Vagina (tissue), 2 donors: ENCODE measurements at regions not wholly inside any gene's neighbourhood (a gene's known extent, or its start where the extent isn't known, plus 50 kb on each side); places are given as distances from the start of the nearest gene placed in this dataset.

Experiments
- DNase-seq, 2 donors: peaks; one replicate each; pipeline ENCODE4 v3.0.0-alpha.2; 2017; ENCODE audit errors: extremely low spot score in 2 of 2
- H3K27ac ChIP-seq: fragments of 200-600 bp; sonication (generic); one replicate; pipeline ENCODE4 v1.5.1; 2019
- H3K27me3 ChIP-seq: fragments of 200-600 bp; sonication (generic); one replicate; pipeline ENCODE4 v1.5.1; 2019
- H3K36me3 ChIP-seq, 2 donors: fragments of 200-600 bp; sonication (generic); one replicate each; pipeline ENCODE4 v1.5.1; 2017 to 2019
- H3K4me1 ChIP-seq: fragments of 200-600 bp; sonication (generic); one replicate; pipeline ENCODE4 v1.5.1; 2019
- H3K4me3 ChIP-seq, 2 donors: fragments of 200-600 bp; sonication (generic); 1 replicate in 1 of 2; 2 replicates in 1 of 2; pipeline ENCODE4 v1.5.1; 2016 to 2019
- H3K9me3 ChIP-seq: fragments of 200-600 bp; sonication (generic); one replicate; pipeline ENCODE4 v1.5.1; 2019
- POLR2A ChIP-seq, 2 donors: fragments of 450-650 bp; IDR thresholded peaks; one replicate each; pipeline ENCODE4 v1.6.1; 2017; ENCODE audit warnings: antibody characterized with exemption in 2 of 2, mild to moderate bottlenecking in 2 of 2, moderate library complexity in 2 of 2
- POLR2AphosphoS5 ChIP-seq, 2 donors: sonication (generic); formaldehyde crosslinking; IDR thresholded peaks; one replicate each; pipeline ENCODE4 v1.9.0; 2017; ENCODE audit warnings: antibody characterized with exemption in 2 of 2, mild to moderate bottlenecking in 2 of 2, low read depth in 1 of 2; ENCODE audit not compliant: insufficient read depth in 1 of 2
- intact Hi-C: fragments of 100-400 bp; cut with DNase I; formaldehyde crosslinking; loops from one replicate; pipeline ENCODE4 v1.15.1; 2023
- TF ChIP-seq, protein P1 (sequence below), 3 experiments: fragments of 450-650 bp in 2 of 3; fragments of 200-600 bp in 1 of 3; sonication (generic) in 1 of 3; IDR thresholded peaks; one replicate each; pipeline ENCODE4 v1.5.1; 2017 to 2019; ENCODE audit warnings: antibody characterized with exemption in 3 of 3, mild to moderate bottlenecking in 2 of 3, moderate library complexity in 2 of 3

DNA sequence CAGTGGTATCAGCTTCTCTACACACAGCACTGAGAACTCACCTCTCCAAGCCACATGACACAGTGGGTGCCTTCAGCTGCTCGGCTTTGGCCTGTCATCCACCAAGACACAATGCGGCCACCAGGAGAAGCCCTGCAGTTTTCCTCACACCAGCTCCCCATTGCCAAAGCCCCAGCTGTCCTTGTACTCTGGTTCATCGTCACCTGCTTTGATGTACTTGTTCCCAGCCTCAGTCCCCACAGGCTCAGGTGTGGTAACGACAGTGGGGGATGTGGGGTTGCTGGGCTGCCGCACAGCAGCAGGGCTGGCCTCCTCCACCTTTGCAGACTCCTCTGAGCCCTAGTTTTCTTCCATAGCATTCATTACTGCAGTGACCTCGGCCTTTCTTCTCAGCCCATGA is 387.3 kb downstream of the MEIS1 start:
- TF ChIP-seq POLR2A (IDR thresholded peaks at IDR 0.05) (no peak), POLR2AphosphoS5 (IDR thresholded peaks at IDR 0.05; ENCODE audit: insufficient read depth in 1 of 2, low read depth in 1 of 2) (no peak)
- TF ChIP-seq, protein P1, sequence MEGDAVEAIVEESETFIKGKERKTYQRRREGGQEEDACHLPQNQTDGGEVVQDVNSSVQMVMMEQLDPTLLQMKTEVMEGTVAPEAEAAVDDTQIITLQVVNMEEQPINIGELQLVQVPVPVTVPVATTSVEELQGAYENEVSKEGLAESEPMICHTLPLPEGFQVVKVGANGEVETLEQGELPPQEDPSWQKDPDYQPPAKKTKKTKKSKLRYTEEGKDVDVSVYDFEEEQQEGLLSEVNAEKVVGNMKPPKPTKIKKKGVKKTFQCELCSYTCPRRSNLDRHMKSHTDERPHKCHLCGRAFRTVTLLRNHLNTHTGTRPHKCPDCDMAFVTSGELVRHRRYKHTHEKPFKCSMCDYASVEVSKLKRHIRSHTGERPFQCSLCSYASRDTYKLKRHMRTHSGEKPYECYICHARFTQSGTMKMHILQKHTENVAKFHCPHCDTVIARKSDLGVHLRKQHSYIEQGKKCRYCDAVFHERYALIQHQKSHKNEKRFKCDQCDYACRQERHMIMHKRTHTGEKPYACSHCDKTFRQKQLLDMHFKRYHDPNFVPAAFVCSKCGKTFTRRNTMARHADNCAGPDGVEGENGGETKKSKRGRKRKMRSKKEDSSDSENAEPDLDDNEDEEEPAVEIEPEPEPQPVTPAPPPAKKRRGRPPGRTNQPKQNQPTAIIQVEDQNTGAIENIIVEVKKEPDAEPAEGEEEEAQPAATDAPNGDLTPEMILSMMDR (IDR thresholded peaks at IDR 0.05), result no peak
- DNase-seq, result no peak
- H3K4me3 ChIP-seq, result no peak overlapping the region
- H3K36me3 ChIP-seq, result no peaks in the 10 kb centered on the region
- H3K27ac ChIP-seq, result no peak overlapping the region
- H3K9me3 ChIP-seq, result no peaks in the 10 kb centered on the region
- H3K4me1 ChIP-seq, result no peaks in the 10 kb centered on the region
- no peaks in the 10 kb centered on the region for H3K27me3 ChIP-seq
- intact Hi-C loops, result no loop called here

- DNase-seq, result no peak
- TF ChIP-seq POLR2AphosphoS5 (IDR thresholded peaks at IDR 0.05; ENCODE audit: insufficient read depth in 1 of 2, low read depth in 1 of 2), result no peak
- TF ChIP-seq, protein P1 (IDR thresholded peaks at IDR 0.05), result no peak
- no peak for TF ChIP-seq POLR2A (IDR thresholded peaks at IDR 0.05)
- Histone ChIP-seq H3K4me3 (no peak overlapping the region), H3K4me1 (no peaks in the 10 kb centered on the region), H3K27ac (no peak overlapping the region), H3K9me3 (no peaks in the 10 kb centered on the region), H3K27me3 (no peaks in the 10 kb centered on the region), H3K36me3 (no peaks in the 10 kb centered on the region)
- intact Hi-C loops, result no loop called here
These were observed 390.0 kb downstream of the MEIS1 start for GRCh38 chr2:66824926-66825325.

DNA sequence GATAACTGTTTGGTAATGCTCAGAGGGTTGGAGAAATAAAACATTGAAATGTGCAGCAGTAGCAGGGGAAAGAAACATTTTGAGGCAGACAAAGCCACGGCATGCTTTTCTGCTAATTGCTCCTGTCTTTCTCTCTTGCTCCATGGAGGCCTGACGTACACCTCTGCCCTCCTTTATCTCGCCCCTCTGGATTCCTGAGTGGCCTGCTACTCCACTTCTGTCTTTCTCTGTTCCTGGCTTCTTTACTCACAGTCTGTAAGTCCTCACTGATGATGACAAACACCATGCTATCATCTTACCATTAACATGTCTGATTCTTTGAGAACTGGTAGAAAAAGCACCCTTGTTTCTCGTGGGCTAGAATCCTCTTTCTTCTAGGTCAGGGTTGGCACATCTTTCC is 392.9 kb downstream of the MEIS1 start:
- intact Hi-C loops, result no loop called here
- no peak overlapping the region for H3K27ac ChIP-seq
- DNase-seq, result no peak
- TF ChIP-seq POLR2A (IDR thresholded peaks at IDR 0.05) (no peak), POLR2AphosphoS5 (IDR thresholded peaks at IDR 0.05; ENCODE audit: insufficient read depth in 1 of 2, low read depth in 1 of 2) (no peak)
- TF ChIP-seq, protein P1 (IDR thresholded peaks at IDR 0.05), result no peak
- H3K4me3 ChIP-seq, result no peak overlapping the region
- no peaks in the 10 kb centered on the region for H3K36me3 ChIP-seq
- H3K9me3 ChIP-seq, result no peaks in the 10 kb centered on the region
- no peaks in the 10 kb centered on the region for H3K27me3 ChIP-seq
- no peaks in the 10 kb centered on the region for H3K4me1 ChIP-seq

GRCh38 chr2:66828876-66829275 is 394.0 kb downstream of the MEIS1 start:
- Histone ChIP-seq H3K9me3 (no peaks in the 10 kb centered on the region), H3K27me3 (no peaks in the 10 kb centered on the region), H3K27ac (no peak overlapping the region), H3K4me1 (no peaks in the 10 kb centered on the region), H3K36me3 (no peaks in the 10 kb centered on the region), H3K4me3 (no peak overlapping the region)
- DNase-seq, result no peak
- intact Hi-C loops, result no loop called here
- TF ChIP-seq POLR2A (IDR thresholded peaks at IDR 0.05), result no peak
- TF ChIP-seq, protein P1 (IDR thresholded peaks at IDR 0.05), result no peak

- Histone ChIP-seq H3K4me3 (no peak overlapping the region), H3K4me1 (no peaks in the 10 kb centered on the region), H3K27me3 (no peaks in the 10 kb centered on the region), H3K27ac (no peak overlapping the region), H3K9me3 (no peaks in the 10 kb centered on the region), H3K36me3 (no peaks in the 10 kb centered on the region)
- DNase-seq, result no peak
- intact Hi-C loops, result no loop called here
- no peak for TF ChIP-seq POLR2AphosphoS5 (IDR thresholded peaks at IDR 0.05; ENCODE audit: insufficient read depth in 1 of 2, low read depth in 1 of 2)
- no peak for TF ChIP-seq POLR2A (IDR thresholded peaks at IDR 0.05)
- TF ChIP-seq, protein P1 (IDR thresholded peaks at IDR 0.05), result no peak
These were observed 396.0 kb downstream of the MEIS1 start for GRCh38 chr2:66830881-66831280.
